Activated CD4-positive, alpha-beta T cell treated with anti-CD3 and anti-CD28 coated beads, Interleukin-2, Interleukin-6, amounts not matched to agents 100 ng/mL and 50 ng/mL, durations not matched to agents 16 hours and 8 hours (primary cell): ENCODE measurements at regions not wholly inside any gene's neighbourhood (a gene's known extent, or its start where the extent isn't known, plus 50 kb on each side); places are given as distances from the start of the nearest gene placed in this dataset.
"Not testable (repeated sequence)": the region's sequence is repeated elsewhere in the genome, so short reads cannot be mapped to it uniquely, and the experiment has no call there.

Experiments
- DNase-seq: peaks from one replicate; pipeline ENCODE4 v3.0.0-alpha.2; 2020

DNA sequence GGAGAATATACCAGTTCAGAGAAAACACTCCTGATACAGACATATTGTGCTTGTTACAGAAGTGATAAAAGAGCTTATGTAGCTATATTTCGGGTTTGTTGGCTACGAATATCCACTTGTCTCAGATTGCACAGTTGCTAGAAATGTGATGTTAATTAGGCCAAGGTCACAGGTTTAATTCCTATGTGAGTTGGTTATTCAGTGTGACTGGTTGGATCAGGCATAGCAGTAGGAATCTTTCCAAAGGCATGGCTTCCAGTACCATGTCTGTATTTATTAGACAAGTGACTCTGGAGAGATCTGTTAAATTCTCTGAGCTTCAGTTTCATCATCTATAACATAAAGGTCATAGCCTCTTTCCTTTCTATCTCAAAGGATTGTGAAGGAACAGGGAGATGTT, 152.7 kb upstream of the KITLG start:
- no peak for DNase-seq

DNA sequence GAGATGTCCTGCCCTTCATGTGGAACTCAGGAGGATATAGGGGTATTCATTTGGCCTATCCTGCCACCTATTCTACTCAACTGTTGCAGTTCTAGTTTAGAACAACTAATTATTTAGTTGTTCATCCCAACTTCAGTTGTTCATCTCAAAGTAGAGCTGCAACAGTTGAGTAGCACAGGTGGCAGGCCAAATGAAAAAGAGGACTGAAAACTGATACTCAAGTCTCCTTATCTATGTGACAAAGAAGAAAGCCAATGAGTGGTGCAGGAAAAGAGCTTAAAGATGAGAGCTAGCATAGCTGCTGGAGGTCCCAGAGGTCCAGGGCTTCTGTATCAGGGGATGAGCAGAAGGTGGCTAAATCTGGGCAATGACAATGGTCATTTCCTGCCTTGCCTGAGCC, 148.9 kb upstream of the KITLG start:
- no peak for DNase-seq

DNA sequence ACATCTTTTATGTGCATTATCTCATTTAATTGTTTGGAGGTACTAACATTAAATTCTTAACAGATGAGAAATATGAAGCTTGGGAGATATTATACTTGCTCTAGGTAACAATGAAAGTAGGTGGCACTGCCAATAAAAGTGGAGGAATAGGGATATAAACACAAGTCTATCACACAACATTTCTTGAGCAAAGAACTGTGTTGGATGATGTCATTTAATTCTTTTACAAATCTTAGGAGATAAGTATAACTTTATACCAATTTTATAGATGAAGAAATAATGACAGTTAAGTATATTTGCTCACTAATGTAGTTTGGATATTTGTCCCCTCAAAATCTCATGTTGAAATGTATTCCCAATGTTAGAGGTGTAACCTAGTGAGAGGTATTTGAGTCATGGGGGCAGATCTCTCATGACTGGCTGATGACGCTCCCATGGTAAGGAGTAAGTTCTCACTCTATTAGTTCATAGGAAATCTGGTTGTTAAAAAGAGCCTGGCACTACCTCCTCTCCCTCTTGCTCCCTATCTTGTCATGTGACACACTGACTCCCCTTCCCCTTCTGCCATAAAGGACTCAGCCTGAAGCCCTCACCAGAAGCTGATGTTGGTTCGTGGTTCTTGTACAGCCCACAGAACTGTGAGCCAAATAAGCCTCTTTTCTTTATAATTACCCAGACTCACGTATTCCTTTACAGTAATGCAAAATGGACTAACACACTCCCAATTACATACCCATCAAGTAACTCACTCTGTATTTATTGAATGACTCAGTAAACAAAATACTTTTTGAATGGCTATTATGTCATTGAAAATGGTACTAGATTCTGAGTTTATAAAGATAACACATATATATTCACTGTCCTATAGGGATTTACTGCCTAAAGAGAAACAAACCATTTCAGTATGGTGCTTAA, 146.8 kb upstream of the KITLG start:
- DNase-seq: no peak

GRCh38 chr12:88725592-88726143, 145.4 kb upstream of the KITLG start:
- no peak for DNase-seq

DNA sequence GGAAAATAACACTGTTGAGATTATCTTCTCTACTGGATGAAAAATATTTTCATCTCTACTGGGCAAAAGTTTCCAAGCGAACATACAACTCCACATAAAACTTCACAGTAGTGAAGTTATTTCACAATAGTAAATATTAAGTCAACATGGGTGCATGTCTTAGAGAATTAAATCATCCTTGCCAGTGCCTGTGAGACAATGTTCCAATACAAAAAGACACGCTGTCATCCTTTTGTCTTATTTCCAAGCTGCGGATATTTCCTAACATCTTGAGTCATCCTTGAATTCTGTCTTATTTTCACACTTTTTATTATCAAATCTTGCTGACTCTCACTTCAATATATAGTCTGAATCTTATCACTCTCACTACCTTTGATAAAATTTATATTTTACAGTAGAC, 142.9 kb upstream of the KITLG start:
- no peak for DNase-seq

DNA sequence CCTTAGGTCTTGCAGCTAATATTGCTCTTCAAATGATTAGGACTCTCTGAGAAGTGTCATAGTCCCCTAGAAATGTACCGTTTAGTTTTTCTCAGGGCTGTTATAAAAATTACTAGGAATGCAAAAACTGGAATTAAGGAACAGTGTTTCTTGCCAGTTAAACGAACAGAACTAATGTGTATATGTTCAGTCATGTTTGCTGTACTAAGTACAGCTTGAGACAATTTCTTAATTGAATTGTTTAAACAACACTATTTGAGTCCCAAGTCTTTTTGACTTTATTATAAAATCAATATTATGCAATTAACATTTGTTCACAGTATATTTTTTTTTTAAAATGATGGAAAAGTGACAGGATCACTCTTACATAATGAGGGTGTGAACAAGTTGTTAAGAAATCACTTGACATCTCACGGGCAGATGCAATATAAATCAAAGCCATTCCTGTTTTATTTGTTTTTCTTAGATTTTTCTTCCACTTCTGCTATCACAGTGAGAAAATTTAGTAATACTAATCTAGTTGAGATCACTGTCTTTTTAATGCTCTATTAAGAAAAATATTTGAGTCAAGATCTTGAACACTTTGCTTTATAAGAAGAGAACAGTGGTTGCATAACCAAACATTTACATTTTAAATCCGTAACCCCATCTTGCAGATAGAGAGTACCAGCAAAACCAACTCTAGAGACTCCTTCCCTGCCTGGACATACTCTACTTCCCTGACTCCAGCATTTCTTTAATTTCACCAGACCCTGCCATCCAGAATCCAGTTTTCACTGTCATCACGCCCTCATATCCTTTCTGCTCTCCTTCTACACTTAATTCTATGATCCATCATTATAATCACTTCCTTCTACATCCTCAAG, 140.7 kb upstream of the KITLG start:
- no peak for DNase-seq

GRCh38 chr12:88720231-88720630, 140.0 kb upstream of the KITLG start:
- no peak for DNase-seq

GRCh38 chr12:88717188-88717587, 136.9 kb upstream of the KITLG start:
- no peak for DNase-seq

- DNase-seq: no peak
Observed at GRCh38 chr12:88716240-88716639, 136.0 kb upstream of the KITLG start.

DNA sequence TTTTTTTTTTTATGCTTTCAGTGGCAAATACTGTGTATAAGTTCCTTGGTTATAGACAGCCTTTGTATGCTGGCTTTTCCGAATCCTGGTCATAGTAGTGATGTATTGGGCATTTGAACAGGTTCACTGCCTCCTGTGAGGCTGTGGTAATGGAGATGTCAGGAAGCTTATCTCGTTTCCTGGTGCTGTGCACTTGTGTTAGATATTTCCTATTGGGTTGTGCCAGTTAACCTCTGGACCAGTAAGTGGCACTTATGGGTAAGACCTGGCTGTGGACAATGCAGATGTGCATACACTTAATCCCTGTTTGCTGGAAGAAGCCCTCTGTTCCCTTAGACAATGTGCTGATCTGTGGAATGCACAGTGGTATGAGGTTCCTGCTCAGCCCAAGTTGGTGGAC, 135.4 kb upstream of the KITLG start:
- no peak for DNase-seq

- DNase-seq: not testable (repeated sequence)
Observed at GRCh38 chr12:88714263-88714882, 134.1 kb upstream of the KITLG start.

GRCh38 chr12:88707800-88708199, 127.5 kb upstream of the KITLG start:
- DNase-seq: no peak

DNA sequence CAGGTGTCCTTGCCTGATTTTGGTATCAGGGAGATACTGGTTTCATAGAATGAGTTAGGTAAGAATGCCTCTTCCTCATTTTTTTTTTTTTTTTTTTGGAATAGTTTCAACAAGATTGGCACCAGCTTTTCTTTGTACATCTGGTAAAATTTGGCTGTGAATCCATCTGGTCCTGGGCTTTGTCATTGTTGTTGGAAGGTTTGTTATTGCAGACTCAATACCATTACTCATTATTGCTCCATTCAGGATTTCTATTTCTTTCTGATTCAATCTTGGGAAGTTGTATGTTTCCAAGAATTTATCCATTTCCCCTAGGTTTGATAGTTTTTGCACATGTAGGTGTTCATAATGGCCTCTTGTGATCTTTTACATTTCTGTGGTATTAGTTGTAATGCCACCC, 126.0 kb upstream of the KITLG start:
- no peak for DNase-seq

DNA sequence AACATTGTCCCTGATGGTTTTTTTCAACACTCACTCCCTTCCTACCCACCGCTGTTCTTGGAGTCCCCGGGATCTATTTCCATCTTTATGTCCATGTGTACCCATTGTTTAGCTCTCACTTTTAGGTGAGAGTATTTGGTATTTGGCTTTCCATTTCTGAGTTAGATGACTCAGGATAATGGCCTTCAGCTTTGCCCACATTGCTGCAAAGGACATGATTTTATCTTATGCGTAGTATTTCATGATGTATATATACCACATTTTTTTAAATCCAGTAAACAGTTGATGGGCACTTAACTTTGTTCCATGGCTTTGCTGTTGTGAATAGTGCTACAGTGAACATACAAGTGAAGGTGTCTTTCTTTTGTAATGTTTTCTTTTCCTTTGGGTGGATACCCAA, 123.5 kb upstream of the KITLG start:
- DNase-seq: no peak

DNA sequence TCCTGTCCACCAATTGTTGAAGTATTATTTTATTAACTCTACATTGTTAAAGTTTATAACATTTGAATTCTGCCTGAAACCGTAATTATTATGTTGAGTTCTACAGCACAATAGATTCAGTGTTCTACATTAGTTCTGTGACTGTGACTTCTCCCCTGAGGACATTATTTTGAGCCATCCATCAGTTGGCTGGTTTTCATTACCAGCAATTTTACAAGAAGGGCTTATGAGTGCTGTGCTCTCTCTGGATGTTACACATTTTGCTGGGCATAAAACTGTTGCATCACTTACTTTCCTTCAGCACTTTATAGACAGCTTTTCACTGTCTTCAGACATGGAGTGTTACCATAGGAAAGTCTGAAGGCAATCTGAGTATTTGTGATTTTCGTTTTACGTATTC, 118.2 kb upstream of the KITLG start:
- no peak for DNase-seq

- no peak for DNase-seq
Observed at GRCh38 chr12:88693837-88694445, 113.7 kb upstream of the KITLG start.

DNA sequence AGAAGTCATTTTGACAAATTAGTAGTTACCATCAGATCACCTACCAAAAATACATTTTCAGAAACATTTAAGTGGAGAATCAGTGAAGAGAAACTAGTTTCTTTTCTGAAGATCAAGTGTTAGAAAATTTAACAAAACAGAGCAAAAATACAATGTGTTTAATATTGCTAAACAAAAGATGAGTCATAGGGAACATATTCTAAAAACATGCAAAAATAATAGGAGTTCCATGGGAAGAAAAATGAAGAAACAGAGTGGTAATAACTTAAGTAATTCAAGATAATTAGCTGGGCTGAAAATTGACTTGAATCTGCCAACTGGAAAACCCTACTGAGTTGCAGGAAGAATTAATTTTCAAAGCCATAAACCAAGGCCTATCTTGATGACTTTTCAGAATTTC, 111.5 kb upstream of the KITLG start:
- DNase-seq: no peak

- DNase-seq: no peak
Observed at GRCh38 chr12:88684610-88685009, 104.3 kb upstream of the KITLG start.

DNA sequence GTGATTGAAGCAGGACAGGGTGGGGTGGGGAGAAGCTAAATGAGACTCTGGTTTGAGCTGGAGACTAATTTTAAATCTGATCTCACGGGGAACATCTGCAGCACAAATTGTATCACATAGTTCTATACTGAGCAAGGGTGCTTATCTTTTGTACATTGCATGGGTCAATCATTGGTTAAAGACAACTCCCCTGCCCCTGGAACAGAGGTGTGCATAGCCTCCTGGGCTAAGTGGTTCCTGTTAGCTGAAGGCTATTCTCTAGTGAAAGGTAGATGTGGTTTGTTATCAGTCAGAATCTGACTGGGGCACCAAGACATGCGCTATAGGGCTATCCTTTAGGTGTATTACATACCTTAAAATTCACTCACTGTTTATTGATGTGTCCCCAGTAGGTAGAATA, 103.9 kb upstream of the KITLG start:
- no peak for DNase-seq

GRCh38 chr12:88683628-88684027, 103.4 kb upstream of the KITLG start:
- no peak for DNase-seq

DNA sequence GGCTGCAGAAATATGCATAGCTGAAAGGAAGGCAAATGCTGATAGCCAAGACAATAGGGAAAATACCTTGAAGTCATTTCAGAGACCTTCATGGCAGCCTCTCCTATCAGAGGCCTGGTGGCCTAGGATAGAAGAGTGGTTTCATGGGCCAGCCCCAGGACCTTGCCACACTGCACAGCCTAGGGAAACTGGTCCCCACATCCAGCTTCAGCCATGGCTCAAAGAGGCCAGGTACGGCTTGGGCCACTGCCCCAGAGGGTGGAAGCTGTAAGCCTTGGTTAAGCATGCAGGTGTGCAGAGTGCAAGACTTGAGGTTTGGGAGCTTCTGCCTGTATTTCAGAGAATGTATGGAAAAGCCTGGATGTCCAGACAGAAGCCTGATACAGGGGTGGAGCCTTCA, 101.0 kb upstream of the KITLG start:
- DNase-seq: no peak

DNA sequence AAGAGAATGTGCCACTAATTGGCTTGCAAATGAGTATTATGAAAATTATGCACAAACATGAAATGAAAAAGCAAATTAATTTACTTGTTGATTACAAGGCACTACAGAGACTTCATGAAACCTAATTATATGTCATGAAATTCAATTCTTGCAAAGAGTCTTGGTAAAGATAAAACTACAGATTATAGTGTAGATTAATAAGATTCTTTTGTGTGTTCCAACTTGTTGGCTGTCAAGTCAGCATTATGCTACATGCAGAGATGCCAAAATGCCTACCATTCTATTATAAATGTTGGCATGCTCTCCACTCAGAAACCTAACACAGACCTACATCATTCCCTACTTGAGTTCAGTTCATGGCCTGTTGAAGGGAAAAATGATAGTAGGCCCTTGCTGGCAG, 97.2 kb upstream of the KITLG start:
- DNase-seq: no peak

DNA sequence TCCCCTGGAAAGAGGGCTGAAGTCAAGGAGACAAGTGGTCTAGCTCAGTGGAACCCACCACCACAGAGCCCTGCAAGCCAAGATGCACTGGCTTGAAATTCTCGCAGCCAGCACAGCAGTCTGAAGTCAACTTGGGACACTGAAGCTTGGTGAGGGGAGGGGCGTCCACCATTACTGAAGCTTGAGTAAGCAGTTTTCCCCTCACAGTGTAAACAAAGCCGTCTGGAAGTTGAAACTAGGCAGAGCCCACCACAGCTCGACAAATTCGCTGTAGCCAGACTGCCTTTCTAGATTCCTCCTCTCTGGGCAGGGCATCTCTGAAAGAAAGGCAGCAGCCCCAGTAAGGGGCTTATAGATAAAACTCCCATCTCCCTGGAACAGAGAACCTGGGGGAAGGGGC, 87.3 kb upstream of the KITLG start:
- not testable (repeated sequence) for DNase-seq
